ENCODE measurements at regions not wholly inside any gene's neighbourhood (a gene's known extent, or its start where the extent isn't known, plus 50 kb on each side); places are given as distances from the start of the nearest gene placed in this dataset.
"Not testable (repeated sequence)": the region's sequence is repeated elsewhere in the genome, so short reads cannot be mapped to it uniquely, and the experiment has no call there.

DNA sequence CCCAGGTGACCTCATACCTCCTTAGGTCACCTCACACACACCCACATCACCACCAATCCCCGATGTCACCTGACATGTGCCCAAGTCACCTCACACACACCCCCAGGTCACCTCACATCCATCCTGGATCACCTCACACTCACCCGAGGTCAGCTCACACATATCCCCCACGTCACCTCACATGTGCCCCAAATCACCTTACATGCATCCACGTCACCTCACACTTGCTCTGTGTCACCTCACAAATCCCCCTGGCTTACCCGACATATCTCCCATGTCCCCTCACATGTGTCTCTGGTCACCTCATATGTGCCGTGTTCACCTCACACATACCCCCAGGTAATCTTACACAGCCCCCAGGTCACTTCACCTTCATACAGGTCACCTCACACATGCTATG, 864.6 kb downstream of the TMEM121 start:
- no peak overlapping the region for H3K9ac ChIP-seq (ENCODE audit: insufficient read length)
- no peaks in the 10 kb centered on the region for H3K36me3 ChIP-seq (ENCODE audit: insufficient read depth, low read length)
- no peak overlapping the region for H3K4me3 ChIP-seq
- H3K27ac ChIP-seq: no peak overlapping the region
- H3K9me3 ChIP-seq (ENCODE audit: low read depth, low read length): no peaks in the 10 kb centered on the region
- no peak for DNase-seq (ENCODE audit: low read depth, low spot score)
- no peak for TF ChIP-seq POLR2AphosphoS5 (IDR thresholded peaks at IDR 0.05; ENCODE audit: borderline replicate concordance, low read depth, low read length)
- TF ChIP-seq EZH2 (IDR thresholded peaks at IDR 0.05): no peak
- no peak for TF ChIP-seq FOXP2 (optimal IDR thresholded peaks at IDR 0.05; ENCODE audit: control extremely low read depth, extremely low read length, insufficient read depth)

DNA sequence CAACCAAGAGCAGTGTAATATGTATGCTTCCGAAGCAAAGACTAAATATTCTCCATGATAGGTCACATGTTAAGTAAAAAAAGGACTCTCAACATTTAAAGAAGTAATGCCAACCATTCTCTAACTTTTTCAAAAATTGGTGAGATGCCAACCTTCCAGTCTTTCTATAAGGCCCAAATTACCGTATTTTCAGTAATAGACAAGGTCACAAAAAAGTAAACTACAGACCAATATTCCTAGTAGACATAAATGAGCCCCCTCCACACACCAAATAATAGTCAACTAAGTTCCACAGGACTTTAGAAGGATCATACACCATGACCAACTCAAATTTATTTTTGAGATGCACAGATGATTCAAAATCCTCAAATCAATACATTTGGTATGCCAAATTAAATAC, 867.4 kb downstream of the TMEM121 start:
- DNase-seq (ENCODE audit: low read depth, low spot score): no peak
- TF ChIP-seq POLR2AphosphoS5 (IDR thresholded peaks at IDR 0.05; ENCODE audit: borderline replicate concordance, low read depth, low read length): no peak
- Histone ChIP-seq H3K27ac (no peak overlapping the region), H3K9me3 (ENCODE audit: low read depth, low read length) (no peaks in the 10 kb centered on the region), H3K36me3 (ENCODE audit: insufficient read depth, low read length) (no peaks in the 10 kb centered on the region), H3K9ac (ENCODE audit: insufficient read length) (no peak overlapping the region), H3K4me3 (no peak overlapping the region)

DNA sequence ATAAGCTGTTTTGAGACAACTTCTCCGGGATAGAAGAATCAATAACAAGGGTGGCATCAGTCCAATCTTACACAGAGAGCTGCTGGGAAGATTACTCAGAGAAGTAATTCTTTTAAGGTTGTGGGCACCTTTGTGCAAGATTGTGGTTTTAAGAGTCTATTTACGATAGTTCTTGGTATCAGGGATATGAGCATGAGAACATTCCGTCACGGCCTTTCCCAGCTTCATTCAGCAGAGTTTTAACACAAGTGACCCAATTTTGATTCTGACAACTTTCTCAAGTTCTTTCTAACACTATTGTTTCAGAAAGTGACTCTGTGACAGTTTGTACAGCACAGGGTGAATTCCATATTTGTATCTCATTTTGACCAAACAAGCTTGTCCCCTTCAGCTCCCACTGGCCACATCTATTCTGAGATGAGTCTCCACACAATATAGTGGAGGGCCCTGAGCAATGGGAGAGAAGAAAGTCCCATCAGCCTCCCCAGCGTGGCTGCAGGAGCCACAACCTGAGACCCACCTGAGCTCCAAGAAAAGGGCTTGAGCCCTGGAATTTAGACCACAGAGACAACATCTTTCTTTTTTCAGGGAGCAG, 869.2 kb downstream of the TMEM121 start:
- DNase-seq (ENCODE audit: low read depth, low spot score): no peak
- H3K9me3 ChIP-seq (ENCODE audit: low read depth, low read length): no peaks in the 10 kb centered on the region
- H3K4me3 ChIP-seq: no peak overlapping the region
- no peak overlapping the region for H3K27ac ChIP-seq
- no peaks in the 10 kb centered on the region for H3K36me3 ChIP-seq (ENCODE audit: insufficient read depth, low read length)
- TF ChIP-seq EZH2 (IDR thresholded peaks at IDR 0.05): no peak
- TF ChIP-seq FOXP2 (optimal IDR thresholded peaks at IDR 0.05; ENCODE audit: control extremely low read depth, extremely low read length, insufficient read depth): no peak
- TF ChIP-seq POLR2AphosphoS5 (IDR thresholded peaks at IDR 0.05; ENCODE audit: borderline replicate concordance, low read depth, low read length): no peak
- no peak overlapping the region for H3K9ac ChIP-seq (ENCODE audit: insufficient read length)

- Histone ChIP-seq H3K9me3 (ENCODE audit: low read depth, low read length) (no peaks in the 10 kb centered on the region), H3K36me3 (ENCODE audit: insufficient read depth, low read length) (no peaks in the 10 kb centered on the region), H3K9ac (ENCODE audit: insufficient read length) (no peak overlapping the region), H3K4me3 (peak overlapping the region; percentile 47), H3K27ac (no peak overlapping the region)
- TF ChIP-seq FOXP2 (optimal IDR thresholded peaks at IDR 0.05; ENCODE audit: control extremely low read depth, extremely low read length, insufficient read depth) (no peak), EZH2 (IDR thresholded peaks at IDR 0.05) (no peak)
- no peak for DNase-seq (ENCODE audit: low read depth, low spot score)
Measured at GRCh38 chr14:106396999-106397398, 870.6 kb downstream of the TMEM121 start.

DNA sequence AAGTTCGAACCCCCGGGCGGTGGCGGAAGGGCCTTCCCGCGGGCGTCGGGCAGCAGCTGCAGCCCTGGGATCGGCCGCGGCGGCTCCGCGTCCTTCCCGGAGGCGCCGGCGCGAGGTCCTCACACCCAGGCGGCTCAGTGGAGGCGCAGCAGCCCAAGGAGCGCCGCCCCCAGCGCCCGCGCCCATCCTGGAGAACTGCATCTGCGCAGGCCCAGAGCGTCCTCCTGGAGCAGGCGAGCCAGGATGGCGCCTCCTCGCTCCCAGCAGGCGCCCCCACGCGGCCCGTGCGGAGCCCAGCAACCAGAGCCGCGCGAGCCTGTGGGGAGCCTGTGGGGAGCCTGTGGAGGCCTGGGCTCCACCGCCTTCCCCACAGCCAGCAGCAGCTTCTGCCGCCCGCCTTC, 872.5 kb downstream of the TMEM121 start:
- not testable (repeated sequence) for H3K4me3 ChIP-seq; H3K36me3 ChIP-seq (ENCODE audit: insufficient read depth, low read length); H3K9ac ChIP-seq (ENCODE audit: insufficient read length); H3K27ac ChIP-seq; DNase-seq (ENCODE audit: low read depth, low spot score); H3K9me3 ChIP-seq (ENCODE audit: low read depth, low read length)

- DNase-seq (ENCODE audit: low read depth, low spot score); H3K9me3 ChIP-seq (ENCODE audit: low read depth, low read length); H3K36me3 ChIP-seq (ENCODE audit: insufficient read depth, low read length); H3K9ac ChIP-seq (ENCODE audit: insufficient read length); H3K27ac ChIP-seq; H3K4me3 ChIP-seq: not testable (repeated sequence)
Measured at GRCh38 chr14:106401316-106401715, 874.9 kb downstream of the TMEM121 start.

GRCh38 chr14:106410229-106410628, 883.8 kb downstream of the TMEM121 start:
- H3K27ac ChIP-seq; DNase-seq (ENCODE audit: low read depth, low spot score); H3K4me3 ChIP-seq; H3K9me3 ChIP-seq (ENCODE audit: low read depth, low read length); H3K9ac ChIP-seq (ENCODE audit: insufficient read length); H3K36me3 ChIP-seq (ENCODE audit: insufficient read depth, low read length): not testable (repeated sequence)

DNA sequence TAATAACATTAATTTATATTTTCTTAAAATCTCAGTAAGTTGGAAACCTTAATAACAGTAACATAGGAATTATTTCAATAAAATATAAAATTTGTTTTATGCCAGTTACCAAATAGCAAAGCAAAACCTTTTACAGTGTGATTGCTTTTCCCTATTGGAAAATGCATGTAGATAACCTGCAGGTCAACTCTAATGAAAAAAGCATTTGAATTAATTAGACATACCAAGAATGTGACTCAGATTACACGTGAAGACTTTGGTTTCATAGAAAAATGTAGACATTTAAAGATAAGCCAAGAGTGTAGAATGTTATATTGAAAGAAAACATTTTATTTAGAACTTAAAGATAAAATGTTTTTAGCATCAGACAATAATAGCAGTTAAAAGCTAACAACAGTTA, 888.1 kb downstream of the TMEM121 start:
- H3K9me3 ChIP-seq (ENCODE audit: low read depth, low read length): no peaks in the 10 kb centered on the region
- no peaks in the 10 kb centered on the region for H3K36me3 ChIP-seq (ENCODE audit: insufficient read depth, low read length)
- H3K9ac ChIP-seq (ENCODE audit: insufficient read length): no peak overlapping the region
- H3K4me3 ChIP-seq: no peak overlapping the region
- TF ChIP-seq EZH2 (IDR thresholded peaks at IDR 0.05): no peak
- no peak for TF ChIP-seq POLR2AphosphoS5 (IDR thresholded peaks at IDR 0.05; ENCODE audit: borderline replicate concordance, low read depth, low read length)
- no peak for TF ChIP-seq FOXP2 (optimal IDR thresholded peaks at IDR 0.05; ENCODE audit: control extremely low read depth, extremely low read length, insufficient read depth)
- H3K27ac ChIP-seq: no peak overlapping the region
- DNase-seq (ENCODE audit: low read depth, low spot score): no peak

DNA sequence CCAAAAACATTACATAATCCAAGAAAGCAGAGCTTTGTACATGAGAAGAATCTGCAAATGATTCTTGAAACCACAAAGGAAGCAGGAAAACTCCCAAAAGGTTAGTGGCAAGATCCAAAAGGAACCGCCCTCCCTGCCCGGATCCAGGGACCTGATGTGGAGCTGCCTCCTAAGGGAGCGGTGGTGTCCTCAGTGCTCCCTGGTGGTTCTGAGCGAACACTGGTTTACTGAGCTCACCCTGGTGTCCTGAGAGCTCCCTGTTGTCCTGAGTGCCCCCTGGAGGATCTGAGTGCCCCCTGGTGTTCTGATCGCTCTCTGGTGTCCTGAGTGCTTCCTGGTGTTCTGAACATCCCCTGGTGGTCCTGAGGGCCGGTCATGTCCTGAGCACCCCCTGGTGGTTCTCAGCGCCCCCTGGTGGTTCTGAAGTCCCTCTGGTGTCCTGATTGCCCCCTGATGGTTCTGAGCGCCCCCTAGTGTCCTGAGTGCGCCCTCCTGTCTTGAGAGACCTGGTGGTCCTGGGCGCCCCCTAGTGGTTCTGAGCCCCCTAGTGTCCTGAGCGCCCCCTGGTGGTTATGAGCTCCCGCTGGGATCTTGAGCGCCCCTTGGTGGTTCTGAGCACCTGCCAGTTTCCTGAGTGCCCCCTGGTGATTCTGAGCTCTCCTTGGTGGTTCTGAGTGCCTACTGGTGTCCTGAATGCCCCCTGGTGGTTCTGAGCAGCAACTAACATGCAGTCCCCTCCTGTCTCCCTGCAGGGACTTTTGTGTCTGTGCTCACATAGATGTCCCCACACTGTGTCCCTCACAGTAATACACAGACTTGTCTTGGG, 891.1 kb downstream of the TMEM121 start:
- no peak for DNase-seq (ENCODE audit: low read depth, low spot score)
- no peaks in the 10 kb centered on the region for H3K36me3 ChIP-seq (ENCODE audit: insufficient read depth, low read length)
- no peaks in the 10 kb centered on the region for H3K9me3 ChIP-seq (ENCODE audit: low read depth, low read length)
- no peak for TF ChIP-seq EZH2 (IDR thresholded peaks at IDR 0.05)
- no peak for TF ChIP-seq FOXP2 (optimal IDR thresholded peaks at IDR 0.05; ENCODE audit: control extremely low read depth, extremely low read length, insufficient read depth)
- no peak for TF ChIP-seq POLR2AphosphoS5 (IDR thresholded peaks at IDR 0.05; ENCODE audit: borderline replicate concordance, low read depth, low read length)
- H3K4me3 ChIP-seq: no peak overlapping the region
- no peak overlapping the region for H3K9ac ChIP-seq (ENCODE audit: insufficient read length)
- H3K27ac ChIP-seq: no peak overlapping the region

Measured in SK-N-MC (cell line).